Activated CD4-positive, alpha-beta T cell treated with anti-CD3 and anti-CD28 coated beads, Interleukin-2, Interleukin-6, amounts not matched to agents 100 ng/mL and 50 ng/mL, durations not matched to agents 16 hours and 8 hours (primary cell): ENCODE measurements at regions not wholly inside any gene's neighbourhood (a gene's known extent, or its start where the extent isn't known, plus 50 kb on each side); places are given as distances from the start of the nearest gene placed in this dataset.
"Not testable (repeated sequence)": the region's sequence is repeated elsewhere in the genome, so short reads cannot be mapped to it uniquely, and the experiment has no call there.

Source experiments
- DNase-seq: peaks from one replicate; pipeline ENCODE4 v3.0.0-alpha.2; 2020

DNA sequence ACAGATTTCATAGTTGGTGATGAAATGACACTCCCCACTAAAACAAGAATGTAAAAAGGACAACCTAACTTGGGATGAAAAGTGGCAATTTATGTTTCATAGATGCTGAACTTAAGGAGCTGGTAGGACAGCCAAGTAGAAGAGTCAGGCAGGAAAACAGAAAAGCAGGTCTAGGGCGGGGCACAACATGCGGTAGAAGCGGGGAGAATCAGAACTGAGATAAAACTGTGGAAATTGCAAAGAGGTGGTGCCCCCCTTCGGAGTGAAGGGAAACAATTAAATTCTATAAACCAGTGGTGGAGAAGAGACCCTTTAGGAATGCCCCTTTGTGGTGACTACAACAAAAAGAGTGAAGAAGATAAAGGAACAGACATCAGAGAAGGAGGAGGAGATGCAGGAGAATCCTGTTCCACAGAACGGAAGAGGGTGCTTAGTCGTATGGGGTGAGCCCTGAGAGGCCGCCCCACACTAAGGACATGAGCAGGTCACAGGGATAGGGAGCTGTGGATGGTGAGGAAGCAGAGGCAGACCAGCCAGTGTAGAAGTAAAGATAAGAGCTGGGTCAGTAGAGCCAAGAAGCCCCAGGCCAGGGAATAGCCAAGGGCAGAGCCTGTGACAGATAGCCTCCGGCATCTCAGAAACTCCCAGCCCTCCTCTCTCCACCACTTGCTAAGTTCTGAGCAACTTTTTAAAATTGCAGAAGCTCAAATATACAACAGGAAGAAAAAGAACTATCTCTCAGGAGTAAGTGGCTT lies 100.3 kb upstream of the DOCK9 start:
- DNase-seq, result no peak

DNA sequence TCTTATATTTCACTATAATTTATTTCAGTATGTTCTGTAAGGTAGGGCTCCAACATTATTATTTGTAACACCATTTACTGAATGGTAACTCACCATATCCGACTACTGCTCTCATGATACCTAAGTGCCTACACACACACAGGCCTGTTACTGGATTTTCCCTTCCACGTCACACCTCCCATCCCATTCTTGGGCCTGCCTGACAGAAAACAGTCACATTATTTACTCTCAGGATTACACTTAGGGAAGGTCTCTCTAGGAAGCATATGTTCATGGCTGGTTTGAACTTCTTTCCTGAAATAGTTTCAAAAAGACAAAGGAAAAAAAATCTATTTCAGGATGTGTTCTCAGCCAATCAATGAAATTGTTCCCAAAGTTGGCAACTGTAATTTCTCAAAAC lies 102.3 kb upstream of the DOCK9 start:
- no peak for DNase-seq

DNA sequence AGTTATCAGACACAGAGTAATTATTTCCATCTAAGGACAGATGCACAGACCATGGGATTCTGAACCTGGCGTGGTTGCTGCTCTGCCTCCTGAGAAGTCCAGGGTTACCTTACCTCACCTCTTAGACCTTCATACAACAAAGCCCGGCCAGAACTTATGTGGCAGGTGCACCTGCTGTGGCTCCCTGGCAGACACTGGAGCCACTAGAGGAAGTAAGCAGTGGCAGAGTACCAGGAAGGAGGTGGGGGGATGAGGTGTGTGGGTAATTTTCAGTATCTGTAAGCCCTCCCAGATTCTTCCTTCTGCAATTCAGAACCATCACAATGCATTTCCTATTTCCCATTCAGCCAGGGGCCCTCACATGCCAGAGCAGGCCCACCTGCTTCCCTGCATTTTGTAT lies 106.1 kb upstream of the DOCK9 start:
- DNase-seq, result no peak

DNA sequence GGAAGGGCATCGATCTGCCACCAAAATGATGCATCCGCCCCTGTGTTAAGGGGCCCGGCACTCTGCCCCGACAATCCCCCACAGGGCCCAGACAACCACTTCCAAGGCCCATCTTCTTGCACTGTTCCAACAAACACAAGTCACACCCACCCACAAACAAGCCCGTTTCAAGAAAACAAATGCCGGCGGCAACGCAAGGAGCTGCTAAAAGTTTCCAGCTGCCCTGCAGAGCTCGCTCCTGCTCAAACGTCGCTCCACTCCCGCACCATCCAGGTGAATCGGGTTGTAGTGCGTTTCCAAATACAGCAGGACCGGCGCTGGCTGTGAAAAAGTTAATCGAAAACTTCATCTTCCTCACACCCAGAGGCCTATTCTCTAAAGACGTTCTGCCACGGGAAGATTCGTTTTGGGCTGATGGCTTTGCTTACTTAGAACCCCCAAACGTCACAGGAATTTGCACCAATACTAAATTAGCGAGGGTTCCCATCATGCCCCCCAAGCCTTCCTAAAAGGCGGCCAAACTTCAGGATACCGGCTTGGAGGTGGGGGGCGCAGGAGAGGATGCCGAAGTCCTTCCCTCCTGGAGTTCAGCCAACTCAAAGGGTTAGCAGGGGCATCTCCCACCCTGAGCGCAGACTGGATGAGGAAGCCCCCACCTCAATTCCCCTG lies 107.4 kb upstream of the DOCK9 start:
- DNase-seq, result peak; percentile 14

DNA sequence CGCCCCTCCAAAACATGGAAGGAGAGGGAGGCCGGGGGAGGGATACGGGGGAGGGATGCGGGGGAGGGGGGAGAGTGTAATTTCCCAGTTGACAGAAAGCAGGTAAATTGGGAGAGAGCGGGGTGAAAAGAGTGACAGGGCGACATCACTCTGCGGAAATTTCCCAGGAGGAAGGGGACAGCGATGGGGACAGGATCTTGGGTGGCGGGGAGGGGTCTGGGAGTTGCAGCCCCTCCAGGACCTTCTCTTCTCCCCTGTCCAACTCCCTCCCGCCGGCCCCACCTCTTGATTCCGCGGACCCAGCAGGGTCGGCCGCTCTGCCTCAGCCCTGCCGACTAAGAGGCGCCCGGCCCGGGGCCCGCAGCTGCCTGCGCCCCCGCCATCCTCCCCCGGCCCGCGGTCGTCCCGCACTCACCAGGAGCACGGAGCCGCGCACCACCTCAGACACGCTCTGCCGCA lies 108.0 kb upstream of the DOCK9 start:
- no peak for DNase-seq

DNA sequence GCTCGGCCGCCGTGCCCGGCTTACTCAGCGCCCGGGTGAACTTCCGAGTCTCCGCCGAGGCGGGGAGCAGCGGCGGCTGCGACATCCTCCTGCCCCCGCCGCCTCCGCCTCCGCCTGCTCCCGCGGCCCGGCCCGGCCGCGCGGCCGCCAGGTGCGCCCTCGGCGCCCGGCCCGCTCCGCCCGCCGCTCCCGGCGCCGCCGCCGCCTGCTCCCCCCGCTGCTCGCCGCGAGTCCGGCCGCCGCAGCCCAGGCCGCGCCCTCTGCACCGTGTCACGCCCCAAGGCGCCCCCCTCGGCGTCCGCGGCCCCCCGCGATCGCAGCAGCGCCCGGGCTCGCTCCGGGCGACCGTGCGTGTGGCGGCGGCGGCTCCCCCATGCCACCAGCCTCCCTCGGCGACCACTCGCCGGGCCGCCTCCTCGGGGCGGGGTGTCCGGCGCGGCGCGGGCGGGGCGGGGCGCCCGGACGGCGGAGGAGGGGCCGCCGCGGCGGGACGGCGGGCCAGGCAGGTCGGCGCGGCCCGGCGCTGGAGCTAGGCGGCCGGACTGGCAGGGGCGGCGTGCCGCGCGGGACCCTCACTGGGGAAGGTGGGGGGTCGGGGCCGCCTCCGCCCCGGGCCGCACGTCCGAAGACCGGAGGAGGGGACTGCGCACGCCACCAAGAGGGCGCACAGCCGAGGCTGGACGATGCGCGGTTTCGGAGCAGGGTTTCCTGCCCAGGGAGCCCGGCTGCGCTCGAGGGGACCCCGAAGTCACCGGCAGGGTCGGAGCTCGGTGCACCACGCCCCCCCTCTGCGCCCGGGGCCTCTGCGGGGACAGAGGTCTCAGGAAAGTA lies 108.6 kb upstream of the DOCK9 start:
- DNase-seq, result peak; percentile 71

DNA sequence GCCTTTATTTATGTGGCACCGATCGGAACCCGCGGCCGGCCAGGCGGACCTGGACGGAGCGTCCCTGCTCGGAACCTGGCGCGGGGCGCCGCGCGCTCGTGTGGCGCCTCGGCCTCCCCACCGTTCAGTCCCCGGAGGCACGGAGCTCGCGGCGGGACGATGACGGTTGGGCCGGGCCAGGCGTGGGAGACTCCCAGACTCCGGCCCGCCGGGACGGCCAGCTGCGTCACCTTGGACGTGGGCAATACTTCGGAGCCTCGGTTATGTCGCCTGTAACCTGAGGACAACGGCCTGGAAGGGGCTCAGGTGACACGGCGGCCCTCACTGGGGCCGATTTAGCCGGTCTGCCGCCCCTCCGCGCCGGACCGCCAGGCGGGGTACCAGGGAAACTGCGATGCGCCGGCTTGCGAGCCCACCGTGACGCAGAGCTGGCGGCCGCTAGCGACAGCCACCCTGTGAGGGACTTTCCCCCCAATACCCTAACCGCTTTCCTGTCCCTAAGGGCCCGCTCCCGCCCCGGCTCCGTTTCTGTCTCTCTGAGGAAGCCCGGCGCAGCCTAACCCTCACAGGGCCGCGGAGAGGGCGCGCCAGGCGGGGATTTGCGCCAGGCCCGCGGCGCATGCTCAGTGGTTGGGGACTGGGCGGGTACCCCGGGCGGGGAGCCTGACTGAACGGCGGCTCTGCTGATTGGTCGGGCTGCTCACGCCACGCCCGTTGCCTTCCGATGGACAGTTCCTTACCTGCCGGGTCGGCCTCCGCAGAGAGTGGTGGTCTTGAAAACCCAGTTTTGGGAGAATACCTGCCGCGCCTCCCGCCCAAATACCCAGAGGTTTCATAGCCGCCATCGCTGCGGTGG lies 109.5 kb upstream of the DOCK9 start:
- peak; percentile 97 for DNase-seq

DNA sequence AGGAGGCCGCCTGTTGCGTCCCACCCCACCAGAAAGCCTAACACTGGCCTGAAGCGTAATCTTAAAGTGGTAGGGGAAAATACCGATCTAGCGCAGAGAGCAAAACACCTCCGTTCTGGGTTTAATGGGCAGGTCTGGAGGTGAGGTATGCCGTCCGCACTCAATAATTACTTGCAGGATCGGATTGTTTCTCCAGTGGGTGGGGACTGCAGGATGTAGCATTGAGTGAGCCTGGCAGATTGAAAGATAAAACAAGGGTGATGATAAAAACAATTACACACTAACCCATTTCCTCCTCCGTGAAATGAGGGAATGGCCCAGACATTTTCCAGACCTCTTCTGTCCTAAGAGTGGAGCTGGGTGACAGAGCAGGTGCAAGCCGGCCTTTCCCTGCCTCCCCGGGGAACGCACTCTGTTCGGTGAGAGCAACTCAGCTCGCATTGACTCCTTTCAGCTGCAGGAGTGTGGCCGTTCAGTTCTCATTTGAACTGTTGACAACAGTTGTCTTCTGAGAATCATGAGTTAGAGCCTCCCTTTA lies 110.2 kb upstream of the DOCK9 start:
- DNase-seq, result no peak

DNA sequence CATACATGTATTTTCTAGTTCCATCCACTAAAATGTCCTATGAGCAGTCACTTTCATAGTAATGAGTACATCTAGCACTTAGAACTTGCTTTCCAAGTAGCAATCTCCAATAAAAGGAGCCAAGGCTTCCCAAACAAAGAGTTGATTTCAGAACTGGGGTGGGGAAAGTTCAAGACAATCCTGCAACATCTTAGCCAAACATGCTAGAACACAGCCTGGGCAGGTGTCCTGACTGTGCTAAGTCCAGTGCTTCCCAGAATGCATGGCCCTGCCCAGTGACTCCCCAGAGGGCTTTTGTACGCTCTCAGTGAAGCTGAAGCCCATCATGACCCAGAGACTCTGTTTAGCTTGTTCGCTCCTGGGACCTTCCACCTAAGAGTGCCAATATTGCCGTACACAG lies 106.7 kb upstream of the UBAC2 start:
- DNase-seq, result no peak

DNA sequence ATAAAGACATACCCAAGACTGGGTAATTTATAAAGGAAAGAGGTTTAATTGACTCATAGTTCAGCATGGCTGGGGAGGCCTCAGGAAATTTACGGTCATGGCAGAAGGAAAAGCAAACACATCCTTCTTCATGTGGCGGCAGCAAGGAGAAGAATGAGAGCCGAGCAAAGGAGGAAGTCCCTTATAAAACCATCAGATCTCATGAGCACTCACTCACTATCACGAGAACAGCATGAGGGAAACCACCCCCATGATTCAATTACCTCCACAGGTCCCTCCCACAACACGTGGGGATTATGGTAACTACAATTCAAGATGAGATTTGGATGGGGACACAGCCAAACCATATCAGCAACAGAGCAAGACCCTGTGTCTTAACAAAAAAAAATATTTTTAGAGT lies 98.8 kb upstream of the UBAC2 start:
- DNase-seq, result not testable (repeated sequence)

DNA sequence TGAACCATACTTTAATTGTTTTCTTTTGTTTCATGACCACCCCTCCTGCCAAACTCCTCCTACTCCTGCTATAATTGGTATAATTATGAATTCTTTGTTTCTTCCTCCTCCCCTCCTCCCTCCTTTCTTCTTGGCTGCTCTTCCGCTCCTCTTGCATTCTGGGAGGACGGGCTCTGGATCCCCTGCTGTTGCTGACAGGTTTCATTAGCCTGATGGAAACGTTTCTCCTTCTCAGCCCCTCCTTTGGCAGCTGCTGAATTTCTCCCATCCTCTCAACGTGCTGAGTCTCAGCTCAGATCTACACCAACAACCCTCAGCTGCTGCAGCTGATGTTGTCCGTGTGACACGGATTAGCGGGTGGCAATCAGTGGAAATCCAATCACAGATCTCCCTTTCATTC lies 97.1 kb upstream of the UBAC2 start:
- DNase-seq, result no peak

DNA sequence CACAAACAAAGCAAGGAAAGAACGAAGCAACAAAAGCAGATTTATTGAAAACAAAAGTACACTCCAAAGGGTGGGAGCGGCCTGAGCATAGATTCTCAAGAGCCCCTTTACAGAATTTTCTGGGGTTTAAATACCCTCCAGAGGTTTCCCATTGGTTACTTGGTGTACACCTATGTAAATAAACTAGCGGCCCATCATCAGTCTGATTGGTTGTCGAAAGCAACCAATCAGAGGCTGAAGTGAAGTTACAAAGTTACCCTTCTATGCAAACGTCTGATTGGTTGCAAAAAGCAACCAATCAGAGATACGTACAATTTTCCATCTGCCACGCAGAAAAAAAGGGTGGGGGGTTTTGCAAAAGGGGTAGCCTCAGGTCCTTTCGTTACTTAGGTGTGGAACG lies 96.3 kb upstream of the UBAC2 start:
- no peak for DNase-seq

DNA sequence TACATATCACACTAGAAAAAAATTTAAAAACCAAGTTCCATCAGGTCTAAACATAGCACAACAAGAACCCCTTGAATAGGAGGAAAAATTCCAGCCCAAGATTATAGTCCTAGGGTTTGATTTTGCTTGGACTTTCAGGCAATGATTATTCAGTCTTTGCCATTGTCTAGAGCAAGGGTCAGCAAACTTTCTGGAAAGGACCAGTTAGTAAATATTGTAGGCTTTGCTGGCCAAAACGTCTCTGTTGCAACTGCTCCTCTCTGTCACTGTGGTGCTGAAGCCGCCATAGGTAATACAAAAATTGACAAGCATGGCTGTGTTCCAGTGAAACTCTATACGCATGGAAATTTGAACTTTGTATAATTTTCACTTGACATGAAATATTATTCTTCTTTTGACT lies 95.5 kb upstream of the UBAC2 start:
- DNase-seq, result no peak

DNA sequence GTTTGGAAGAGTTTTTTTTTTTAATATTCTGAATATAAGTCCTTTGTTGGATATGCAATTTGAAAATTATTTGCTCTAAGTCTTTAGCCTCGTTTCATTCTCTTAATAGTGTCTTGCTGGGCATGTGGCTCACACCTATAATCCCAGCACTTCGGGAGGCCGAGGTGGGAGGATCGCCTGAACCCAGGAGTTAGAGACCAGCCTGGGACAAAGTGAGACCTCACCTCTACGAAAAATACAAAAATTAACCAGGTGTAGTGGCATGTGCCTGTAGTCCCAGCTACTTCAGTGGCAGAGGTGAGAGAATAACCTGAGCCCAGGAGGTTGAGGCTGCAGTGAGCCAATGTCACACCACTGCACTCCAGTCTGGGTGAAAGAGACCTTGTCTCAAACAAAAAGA lies 87.3 kb upstream of the UBAC2 start:
- no peak for DNase-seq

DNA sequence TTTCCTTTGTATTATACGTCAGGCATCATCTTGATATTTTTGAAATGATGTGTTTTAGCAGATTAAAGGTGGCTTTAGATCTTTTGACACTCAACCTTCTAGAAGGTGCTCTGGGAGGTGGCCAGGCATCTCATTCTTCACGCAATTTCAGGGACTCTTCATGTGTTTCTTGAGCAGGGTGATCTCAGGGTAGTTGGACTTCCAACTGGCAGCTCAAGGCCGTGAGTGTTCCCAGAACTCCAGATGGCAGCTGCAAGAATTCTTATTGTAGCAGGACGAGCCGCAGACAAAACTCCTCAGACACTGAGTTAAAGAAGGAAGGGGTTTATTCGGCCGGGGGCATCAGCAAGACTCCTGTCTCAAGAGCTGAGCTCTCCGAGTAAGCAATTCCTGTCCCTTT lies 82.5 kb upstream of the UBAC2 start:
- no peak for DNase-seq

DNA sequence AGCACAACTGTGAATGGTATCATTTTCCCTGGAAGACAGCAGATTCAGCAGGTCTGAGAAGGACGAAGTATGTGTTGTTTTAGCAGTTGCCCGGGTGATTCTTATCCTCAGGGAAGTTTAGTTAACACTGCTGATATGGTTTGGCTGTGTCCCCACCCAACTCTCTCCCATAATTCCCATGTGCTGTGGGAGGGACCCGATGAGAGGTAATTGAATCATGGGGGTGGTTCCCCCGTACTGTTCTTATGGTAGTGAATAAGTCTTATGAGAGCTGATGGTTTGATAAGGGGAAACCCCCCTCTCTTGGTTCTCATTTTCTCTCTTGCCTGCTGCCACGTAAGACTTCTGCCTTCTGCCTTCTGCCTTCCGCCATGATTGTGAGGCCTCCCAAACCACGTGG lies 81.0 kb upstream of the UBAC2 start:
- DNase-seq, result peak; percentile 50

DNA sequence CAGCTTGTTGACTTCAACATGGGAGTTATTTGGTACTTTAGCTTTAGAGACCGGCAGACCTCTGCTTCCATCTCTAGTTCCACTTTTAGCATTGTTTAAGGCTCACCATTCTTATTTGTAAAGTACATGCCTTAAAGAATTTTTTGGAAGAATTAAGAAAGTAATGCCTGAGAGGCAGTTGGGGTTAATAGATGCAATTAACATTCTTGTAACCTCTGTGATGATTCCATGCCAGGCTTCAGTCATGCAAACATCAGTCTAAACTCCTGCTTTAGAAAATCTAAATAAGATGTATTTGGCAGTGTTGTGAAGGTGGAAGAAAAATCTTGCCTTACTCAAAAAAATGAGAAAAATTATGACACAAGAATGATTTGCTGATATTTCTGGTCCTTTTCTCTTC lies 79.9 kb upstream of the UBAC2 start:
- DNase-seq, result no peak

DNA sequence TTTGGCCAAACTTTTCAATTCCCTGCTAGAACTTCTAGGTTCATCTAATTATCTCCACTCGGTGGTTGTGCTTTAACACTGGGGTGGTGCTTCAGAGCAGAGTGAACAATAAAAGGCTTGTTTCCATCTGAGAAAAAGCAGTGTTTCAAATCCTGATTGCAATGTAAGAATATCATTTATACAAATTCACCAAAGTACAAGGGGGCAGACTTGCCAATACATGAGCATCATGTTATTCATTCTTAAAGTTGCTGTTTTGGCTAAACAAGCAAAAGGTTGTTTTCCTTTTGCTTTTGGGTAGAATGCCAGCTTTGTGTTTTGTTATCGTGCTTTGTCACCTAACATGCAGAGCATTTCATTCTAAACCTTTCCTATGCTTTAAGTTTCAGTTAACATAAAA lies 78.5 kb upstream of the UBAC2 start:
- no peak for DNase-seq

DNA sequence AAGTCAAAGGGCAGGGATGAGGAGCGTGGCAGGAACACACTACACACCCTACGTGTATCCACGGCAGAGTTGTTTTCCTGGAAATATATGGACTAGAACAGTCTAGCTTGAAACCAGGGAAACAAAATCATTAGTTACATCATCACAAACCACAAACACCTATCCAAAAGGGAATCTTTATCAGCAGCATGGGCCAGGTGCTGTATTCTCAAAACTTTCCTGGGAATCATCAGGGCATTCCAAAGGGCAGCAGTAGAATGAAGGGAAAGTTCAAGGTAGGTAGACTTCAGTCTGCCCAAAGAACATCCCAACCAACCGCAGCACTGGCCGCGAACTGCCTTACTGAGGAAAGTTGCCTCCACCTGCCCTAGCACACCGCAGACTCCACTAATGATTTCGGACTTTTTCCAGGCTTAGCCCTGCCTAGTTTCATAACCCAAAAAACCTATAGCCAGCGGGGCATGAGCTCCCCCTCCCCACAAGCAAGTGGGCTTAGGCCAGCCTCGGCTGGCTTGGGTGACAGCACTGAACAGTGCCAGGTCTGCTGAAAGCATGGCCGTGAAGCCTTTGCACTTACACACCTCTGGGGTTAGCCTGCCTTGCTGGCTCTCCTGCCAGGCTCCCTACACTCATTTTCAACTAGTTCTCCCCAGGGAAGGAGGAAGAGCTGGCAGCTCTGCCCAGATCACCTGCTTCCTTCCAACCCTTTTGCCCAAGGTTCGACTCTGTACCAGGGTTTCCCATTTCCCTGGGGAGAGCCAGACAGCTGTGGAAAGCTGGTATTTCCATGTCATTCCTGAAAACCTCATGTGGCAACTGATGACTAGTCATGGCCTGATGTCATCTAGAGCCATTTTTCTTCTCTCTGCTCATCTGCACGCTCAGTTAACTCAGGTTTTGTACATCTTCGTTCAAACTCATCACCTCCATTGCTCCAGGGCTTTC lies 77.3 kb upstream of the UBAC2 start:
- no peak for DNase-seq

DNA sequence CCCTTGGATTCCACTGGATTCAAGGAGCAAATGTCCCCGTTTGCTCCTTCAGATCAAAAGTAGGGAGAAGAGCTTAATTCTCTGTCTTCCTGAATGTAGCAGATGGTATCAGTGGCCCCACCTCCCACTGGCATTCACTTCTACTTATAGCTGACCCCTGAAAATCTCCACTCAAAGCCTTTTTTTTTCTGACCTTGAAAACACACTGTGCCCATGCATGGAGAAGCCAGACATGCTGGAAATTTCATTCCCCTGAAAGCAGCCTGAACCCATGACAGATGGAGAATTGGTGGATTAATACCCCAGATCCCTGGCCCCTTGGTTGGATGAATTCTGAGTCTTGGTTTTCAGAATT lies 76.6 kb upstream of the UBAC2 start:
- no peak for DNase-seq

DNA sequence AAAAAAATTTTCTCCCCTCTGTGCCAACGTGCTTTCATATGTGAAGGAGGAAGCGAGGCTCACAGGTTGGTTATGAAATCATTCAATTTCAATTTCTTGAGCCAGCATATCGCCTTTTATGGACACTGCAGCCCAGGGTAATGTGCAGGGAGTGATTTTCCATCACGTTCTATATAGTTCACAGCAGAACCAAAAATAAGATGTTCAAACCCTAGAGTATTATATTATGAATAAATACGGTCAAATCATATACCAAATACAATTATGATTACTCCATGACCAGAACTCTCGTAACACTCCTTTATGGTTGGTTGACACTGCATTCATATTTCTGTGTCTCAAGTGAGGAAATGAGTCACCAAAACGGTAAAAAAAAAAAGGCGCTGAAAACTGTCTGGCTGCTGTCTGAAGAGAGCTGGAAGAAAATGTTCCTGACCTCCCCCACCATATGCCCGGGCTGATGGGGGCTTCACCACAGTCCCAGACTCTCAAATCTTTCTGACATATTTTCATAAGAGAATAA lies 75.8 kb upstream of the UBAC2 start:
- peak; percentile 70 for DNase-seq
